C4-2B (cell line): ENCODE measurements at regions not wholly inside any gene's neighbourhood (a gene's known extent, or its start where the extent isn't known, plus 50 kb on each side); places are given as distances from the start of the nearest gene placed in this dataset.

Experiments
- H3K27ac ChIP-seq: fragments of 450-650 bp; 2 replicates; pipeline ENCODE4 v1.5.1; 2017
- CTCF ChIP-seq: fragments of 450-650 bp; conservative IDR thresholded peaks from 2 replicates; pipeline ENCODE4 v1.5.1; 2017; ENCODE audit warnings: mild to moderate bottlenecking
- ZFX ChIP-seq: fragments of 450-650 bp; IDR thresholded peaks from 2 replicates; pipeline ENCODE4 v1.6.1; 2017

- TF ChIP-seq CTCF (no peak), ZFX (no peak)
- no peak overlapping the region for H3K27ac ChIP-seq
Observed at GRCh38 chr3:55128225-55128823, 200.5 kb upstream of the LRTM1 start.

GRCh38 chr3:55127565-55127964 lies 199.7 kb upstream of the LRTM1 start:
- no peak overlapping the region for H3K27ac ChIP-seq
- no peak for TF ChIP-seq ZFX
- TF ChIP-seq CTCF, result no peak

GRCh38 chr3:55124371-55124770 lies 196.5 kb upstream of the LRTM1 start:
- no peak overlapping the region for H3K27ac ChIP-seq
- TF ChIP-seq CTCF (no peak), ZFX (no peak)
